KMS-11 (cell line): ENCODE measurements at regions not wholly inside any gene's neighbourhood (a gene's known extent, or its start where the extent isn't known, plus 50 kb on each side); places are given as distances from the start of the nearest gene placed in this dataset.
"Not testable (repeated sequence)": the region's sequence is repeated elsewhere in the genome, so short reads cannot be mapped to it uniquely, and the experiment has no call there.

Source experiments
- H2AFZ ChIP-seq: fragments of 200-600 bp; sonication (generic); 2 replicates; pipeline ENCODE4 v1.6.1; 2016; ENCODE audit warnings: antibody characterized with exemption, mixed run types, low read depth
- H3K27ac ChIP-seq: fragments of 200-600 bp; sonication (generic); 2 replicates; pipeline ENCODE4 v1.6.1; 2016; ENCODE audit warnings: mild to moderate bottlenecking, mixed run types
- H3K27me3 ChIP-seq: fragments of 200-600 bp; sonication (generic); 2 replicates; pipeline ENCODE4 v1.6.1; 2017; ENCODE audit warnings: mild to moderate bottlenecking, low read depth, mixed run types, moderate library complexity; ENCODE audit not compliant: insufficient read depth
- H3K36me3 ChIP-seq: fragments of 200-600 bp; sonication (generic); 2 replicates; pipeline ENCODE4 v1.6.1; 2017; ENCODE audit warnings: mild to moderate bottlenecking, mixed run types; ENCODE audit not compliant: insufficient read depth
- H3K4me1 ChIP-seq: fragments of 200-600 bp; sonication (generic); 2 replicates; pipeline ENCODE4 v1.6.1; 2016; ENCODE audit warnings: mild to moderate bottlenecking, low read depth, mixed run types; ENCODE audit not compliant: poor library complexity, severe bottlenecking
- H3K4me2 ChIP-seq: fragments of 200-600 bp; sonication (generic); 2 replicates; pipeline ENCODE4 v1.7.0; 2016; ENCODE audit warnings: mild to moderate bottlenecking, mixed run types
- H3K4me3 ChIP-seq: fragments of 200-600 bp; sonication (generic); IDR thresholded peaks from 2 replicates; pipeline ENCODE4 v1.6.1; 2017; ENCODE audit warnings: low read depth, low read length, mixed read lengths; ENCODE audit not compliant: insufficient read depth
- H3K79me2 ChIP-seq: fragments of 200-600 bp; sonication (generic); 2 replicates; pipeline ENCODE4 v1.6.1; 2016; ENCODE audit warnings: low read depth, mixed run types; ENCODE audit not compliant: insufficient read depth
- H3K9ac ChIP-seq: fragments of 200-600 bp; sonication (generic); 2 replicates; pipeline ENCODE4 v1.6.1; 2016; ENCODE audit warnings: mild to moderate bottlenecking, mixed run types
- H4K20me1 ChIP-seq: fragments of 200-600 bp; sonication (generic); 2 replicates; pipeline ENCODE4 v1.6.1; 2016; ENCODE audit warnings: mild to moderate bottlenecking, mixed run types; ENCODE audit not compliant: insufficient read depth
- CTCF ChIP-seq: fragments of 200-600 bp; sonication (generic); conservative IDR thresholded peaks from 2 replicates; pipeline ENCODE4 v1.6.1; 2017; ENCODE audit warnings: low read depth, mild to moderate bottlenecking, antibody characterized with exemption, low read length, moderate library complexity, mixed read lengths

- H3K36me3 ChIP-seq, H3K9ac ChIP-seq, H3K79me2 ChIP-seq, H3K4me2 ChIP-seq, H2AFZ ChIP-seq, H3K27me3 ChIP-seq, H3K4me3 ChIP-seq, H4K20me1 ChIP-seq, H3K27ac ChIP-seq: not testable (repeated sequence)
- peaks cover 29% of the 10 kb centered on the region for H3K4me1 ChIP-seq
Observed at GRCh38 chr1:840592-840991, 83.1 kb upstream of the SAMD11 start.

- H3K4me1 ChIP-seq, result peaks cover 24% of the 10 kb centered on the region
- not testable (repeated sequence) for H3K27me3 ChIP-seq, H2AFZ ChIP-seq, H3K9ac ChIP-seq, H3K79me2 ChIP-seq, H3K4me2 ChIP-seq, H3K27ac ChIP-seq, H3K4me3 ChIP-seq, H3K36me3 ChIP-seq, H4K20me1 ChIP-seq
Observed at GRCh38 chr1:841671-842425, 81.9 kb upstream of the SAMD11 start.

- H4K20me1 ChIP-seq, H3K36me3 ChIP-seq, H3K4me2 ChIP-seq, H2AFZ ChIP-seq, H3K27ac ChIP-seq, H3K4me3 ChIP-seq, H3K79me2 ChIP-seq, H3K27me3 ChIP-seq, H3K9ac ChIP-seq: not testable (repeated sequence)
- peaks cover 14% of the 10 kb centered on the region for H3K4me1 ChIP-seq
Observed at GRCh38 chr1:842799-843198, 80.9 kb upstream of the SAMD11 start.

GRCh38 chr1:843946-844345 lies 79.8 kb upstream of the SAMD11 start:
- H3K4me3 ChIP-seq, H3K36me3 ChIP-seq, H2AFZ ChIP-seq, H3K79me2 ChIP-seq, H4K20me1 ChIP-seq, H3K27me3 ChIP-seq, H3K4me1 ChIP-seq, H3K9ac ChIP-seq, H3K27ac ChIP-seq, H3K4me2 ChIP-seq: not testable (repeated sequence)

GRCh38 chr1:844472-845026 lies 79.2 kb upstream of the SAMD11 start:
- no peaks in the 10 kb centered on the region for H3K27me3 ChIP-seq
- H3K79me2 ChIP-seq, result no peaks in the 10 kb centered on the region
- TF ChIP-seq CTCF, result no peak
- H4K20me1 ChIP-seq, result no peaks in the 10 kb centered on the region
- no peak overlapping the region for H3K27ac ChIP-seq
- no peak overlapping the region for H3K9ac ChIP-seq
- no peak overlapping the region for H2AFZ ChIP-seq
- no peaks in the 10 kb centered on the region for H3K36me3 ChIP-seq
- H3K4me3 ChIP-seq, result no peak overlapping the region
- no peak overlapping the region for H3K4me2 ChIP-seq
- H3K4me1 ChIP-seq, result no peaks in the 10 kb centered on the region

GRCh38 chr1:845641-846040 lies 78.1 kb upstream of the SAMD11 start:
- H3K4me2 ChIP-seq, H3K27ac ChIP-seq, H3K36me3 ChIP-seq, H3K27me3 ChIP-seq, H3K79me2 ChIP-seq, H3K9ac ChIP-seq, H4K20me1 ChIP-seq, H3K4me1 ChIP-seq, H3K4me3 ChIP-seq, H2AFZ ChIP-seq: not testable (repeated sequence)

GRCh38 chr1:849873-850272 lies 73.8 kb upstream of the SAMD11 start:
- not testable (repeated sequence) for H2AFZ ChIP-seq

GRCh38 chr1:850318-850717 lies 73.4 kb upstream of the SAMD11 start:
- H3K79me2 ChIP-seq, H4K20me1 ChIP-seq, H3K27ac ChIP-seq, H2AFZ ChIP-seq, H3K9ac ChIP-seq, H3K4me2 ChIP-seq, H3K27me3 ChIP-seq, H3K4me1 ChIP-seq, H3K36me3 ChIP-seq, H3K4me3 ChIP-seq: not testable (repeated sequence)

More at GRCh38 chr1:849873-850272, 73.8 kb upstream of the SAMD11 start:
- not testable (repeated sequence) for H3K4me3 ChIP-seq, H3K79me2 ChIP-seq, H3K36me3 ChIP-seq, H3K9ac ChIP-seq, H3K27me3 ChIP-seq, H3K27ac ChIP-seq, H3K4me1 ChIP-seq, H4K20me1 ChIP-seq, H3K4me2 ChIP-seq

- not testable (repeated sequence) for H3K4me1 ChIP-seq, H3K27ac ChIP-seq, H3K27me3 ChIP-seq, H3K9ac ChIP-seq, H3K79me2 ChIP-seq, H3K4me3 ChIP-seq, H3K36me3 ChIP-seq, H4K20me1 ChIP-seq, H3K4me2 ChIP-seq, H2AFZ ChIP-seq
Observed at GRCh38 chr1:851398-851797, 72.3 kb upstream of the SAMD11 start.

GRCh38 chr1:851841-852240 lies 71.9 kb upstream of the SAMD11 start:
- H3K4me3 ChIP-seq, H3K9ac ChIP-seq, H4K20me1 ChIP-seq, H3K4me1 ChIP-seq, H3K4me2 ChIP-seq, H3K27ac ChIP-seq, H3K36me3 ChIP-seq, H2AFZ ChIP-seq, H3K79me2 ChIP-seq, H3K27me3 ChIP-seq: not testable (repeated sequence)
